ENCODE measurements at regions not wholly inside any gene's neighbourhood (a gene's known extent, or its start where the extent isn't known, plus 50 kb on each side); places are given as distances from the start of the nearest gene placed in this dataset.

DNA sequence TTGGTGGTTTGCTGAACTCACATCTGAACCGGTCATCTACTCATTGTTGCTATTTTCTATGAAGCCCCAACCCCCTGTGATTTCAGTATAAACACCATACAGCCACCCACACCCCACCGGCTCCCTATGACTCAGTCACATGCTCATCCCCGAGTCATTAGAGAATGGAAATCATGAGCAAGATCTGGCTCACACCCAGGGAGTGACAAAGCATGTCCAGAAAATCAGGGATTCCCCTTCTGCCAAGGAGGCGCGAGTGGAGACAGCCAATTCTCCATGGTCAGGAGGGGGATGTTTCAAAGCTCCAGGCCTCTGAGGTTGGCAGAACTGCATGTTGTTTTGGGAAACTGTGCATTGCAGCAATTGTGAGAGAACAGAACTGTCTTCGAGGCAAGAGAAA is 657.5 kb upstream of the TBX3 start:
- peak; percentile 99 for DNase-seq
- Mint-ChIP-seq H3K9me3 (peaks cover 16% of the 10 kb centered on the region), H3K4me3 (peak overlapping the region; percentile 42), H3K27me3 (ENCODE audit: insufficient read depth) (peaks cover 4% of the 10 kb centered on the region; the same call in 1 of the 2 replicates), H3K27ac (peak overlapping the region; percentile 86), H3K36me3 (ENCODE audit: low read depth) (peaks cover 16% of the 10 kb centered on the region), H3K4me1 (ENCODE audit: low read depth) (peaks cover 74% of the 10 kb centered on the region)
- TF ChIP-seq, protein P1, sequence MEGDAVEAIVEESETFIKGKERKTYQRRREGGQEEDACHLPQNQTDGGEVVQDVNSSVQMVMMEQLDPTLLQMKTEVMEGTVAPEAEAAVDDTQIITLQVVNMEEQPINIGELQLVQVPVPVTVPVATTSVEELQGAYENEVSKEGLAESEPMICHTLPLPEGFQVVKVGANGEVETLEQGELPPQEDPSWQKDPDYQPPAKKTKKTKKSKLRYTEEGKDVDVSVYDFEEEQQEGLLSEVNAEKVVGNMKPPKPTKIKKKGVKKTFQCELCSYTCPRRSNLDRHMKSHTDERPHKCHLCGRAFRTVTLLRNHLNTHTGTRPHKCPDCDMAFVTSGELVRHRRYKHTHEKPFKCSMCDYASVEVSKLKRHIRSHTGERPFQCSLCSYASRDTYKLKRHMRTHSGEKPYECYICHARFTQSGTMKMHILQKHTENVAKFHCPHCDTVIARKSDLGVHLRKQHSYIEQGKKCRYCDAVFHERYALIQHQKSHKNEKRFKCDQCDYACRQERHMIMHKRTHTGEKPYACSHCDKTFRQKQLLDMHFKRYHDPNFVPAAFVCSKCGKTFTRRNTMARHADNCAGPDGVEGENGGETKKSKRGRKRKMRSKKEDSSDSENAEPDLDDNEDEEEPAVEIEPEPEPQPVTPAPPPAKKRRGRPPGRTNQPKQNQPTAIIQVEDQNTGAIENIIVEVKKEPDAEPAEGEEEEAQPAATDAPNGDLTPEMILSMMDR (IDR thresholded peaks at IDR 0.05) = no peak

DNA sequence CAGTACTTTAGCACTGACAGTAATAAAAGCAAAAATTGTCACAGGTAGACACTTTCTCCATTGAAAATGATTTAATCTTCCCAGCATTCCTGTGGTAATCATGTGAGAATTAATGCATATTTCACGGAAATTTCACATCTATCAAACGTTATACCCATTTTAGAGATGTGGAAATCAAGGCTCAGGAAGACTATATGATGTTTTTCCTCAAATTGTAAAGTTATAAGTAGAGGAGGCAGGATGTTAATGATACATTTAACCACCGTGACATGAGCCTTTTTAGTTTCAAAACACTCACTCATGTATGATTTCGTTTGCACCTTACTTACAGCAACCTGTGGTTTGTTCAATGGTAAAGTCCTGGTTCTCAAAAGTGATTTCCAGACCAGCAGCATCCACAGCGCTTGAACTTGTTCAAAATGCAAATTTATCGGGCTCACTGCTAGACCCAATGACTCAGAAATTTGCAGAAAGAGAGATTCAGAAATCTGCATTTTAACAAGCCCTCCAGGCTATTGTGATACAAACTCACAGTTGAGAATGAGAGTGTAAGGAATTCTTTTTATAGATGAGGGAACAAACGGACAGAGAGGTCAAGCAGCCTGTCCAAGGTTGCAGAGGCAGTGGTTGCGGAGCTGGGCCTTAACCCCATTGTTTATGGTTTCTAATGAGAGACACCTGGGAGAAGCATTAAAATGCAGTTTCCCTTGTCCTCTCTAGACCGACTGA is 654.8 kb upstream of the TBX3 start:
- Mint-ChIP-seq H3K4me1 (ENCODE audit: low read depth) (peaks cover 72% of the 10 kb centered on the region), H3K27ac (peak overlapping the region; percentile 93)
- peak; percentile 72 for DNase-seq

DNA sequence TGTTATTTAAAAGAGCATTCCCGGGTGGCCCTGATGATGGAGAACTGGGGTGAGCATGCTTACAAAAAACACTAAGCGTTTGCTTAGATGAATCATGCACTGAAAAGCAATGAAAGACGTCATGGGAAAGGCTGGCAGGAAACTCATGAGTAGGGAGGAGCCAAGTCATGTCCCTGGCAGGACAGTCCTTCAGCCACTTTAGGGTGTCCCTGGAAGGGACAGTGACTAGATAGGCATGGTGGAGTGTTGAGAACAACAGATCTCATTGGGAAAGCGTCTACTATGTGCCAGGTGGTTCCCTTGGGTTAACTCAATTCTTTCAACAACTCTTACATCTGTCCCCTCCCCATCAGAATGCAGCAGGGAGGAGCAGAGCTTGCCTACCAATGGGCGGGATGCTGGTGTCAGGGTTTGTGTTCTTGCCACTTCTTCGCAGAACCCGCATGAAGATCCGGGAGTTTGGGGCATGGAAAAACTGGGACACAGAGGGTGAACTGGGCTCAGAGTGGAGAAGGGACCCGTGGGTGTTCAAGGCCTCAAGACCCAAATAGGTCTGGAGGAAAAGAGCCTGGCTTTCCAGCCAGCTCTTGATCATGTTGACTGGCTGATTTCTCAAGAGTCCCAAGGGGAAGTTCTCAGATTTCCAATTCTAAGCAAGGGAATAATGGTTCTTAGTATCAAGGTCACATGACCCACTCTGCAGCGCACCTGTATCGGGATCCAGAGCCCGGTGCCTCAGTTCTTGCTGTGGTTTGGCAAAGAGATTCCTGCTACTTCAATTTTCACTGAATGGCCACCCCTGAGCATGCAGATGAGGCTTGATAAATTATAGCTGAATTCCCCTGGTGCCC is 653.9 kb upstream of the TBX3 start:
- Mint-ChIP-seq H3K9me3 (peaks cover 10% of the 10 kb centered on the region), H3K36me3 (ENCODE audit: low read depth) (peaks cover 9% of the 10 kb centered on the region), H3K4me3 (peak overlapping the region; percentile 58), H3K27me3 (ENCODE audit: insufficient read depth) (peaks cover 4% of the 10 kb centered on the region; the same call in 1 of the 2 replicates), H3K4me1 (ENCODE audit: low read depth) (peaks cover 69% of the 10 kb centered on the region), H3K27ac (peak overlapping the region; percentile 93)
- TF ChIP-seq, protein P1 (IDR thresholded peaks at IDR 0.05) = no peak
- peak; percentile 95 for DNase-seq

More for the DNA sequence above, 654.8 kb upstream of the TBX3 start:
- peaks cover 4% of the 10 kb centered on the region; the same call in 1 of the 2 replicates for H3K27me3 Mint-ChIP-seq (ENCODE audit: insufficient read depth)
- H3K4me3 Mint-ChIP-seq = peak overlapping the region; percentile 49
- TF ChIP-seq, protein P1 (IDR thresholded peaks at IDR 0.05) = no peak
- peaks cover 16% of the 10 kb centered on the region for H3K36me3 Mint-ChIP-seq (ENCODE audit: low read depth)
- H3K9me3 Mint-ChIP-seq = peaks cover 16% of the 10 kb centered on the region

DNA sequence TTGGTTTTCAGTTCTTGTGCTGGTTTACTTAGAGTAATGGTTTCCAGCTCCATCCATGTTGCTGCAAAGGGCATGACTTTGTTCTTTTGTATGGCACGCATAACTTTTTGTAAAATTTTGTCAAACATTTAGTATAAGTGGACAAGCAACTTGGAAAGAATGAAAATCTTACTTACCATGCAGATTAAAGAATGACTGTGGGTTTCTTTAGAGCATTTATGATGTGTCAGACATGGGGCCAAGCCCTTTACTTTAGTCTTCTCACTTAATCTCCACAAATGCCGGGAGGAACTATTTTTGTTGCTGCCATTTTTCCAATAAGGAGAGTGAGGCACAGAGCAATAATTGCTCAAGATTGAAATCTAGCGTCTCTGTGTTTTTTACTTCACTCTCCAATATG is 652.5 kb upstream of the TBX3 start:
- Mint-ChIP-seq H3K4me3 (peak overlapping the region; percentile 58), H3K27ac (peak overlapping the region; percentile 93), H3K9me3 (no peaks in the 10 kb centered on the region), H3K4me1 (ENCODE audit: low read depth) (peaks cover 58% of the 10 kb centered on the region), H3K36me3 (ENCODE audit: low read depth) (peaks cover 2% of the 10 kb centered on the region; the same call in 1 of the 2 replicates), H3K27me3 (ENCODE audit: insufficient read depth) (peaks cover 3% of the 10 kb centered on the region; the same call in 1 of the 2 replicates)
- TF ChIP-seq, protein P1 (IDR thresholded peaks at IDR 0.05) = no peak
- peak; percentile 41 for DNase-seq

DNA sequence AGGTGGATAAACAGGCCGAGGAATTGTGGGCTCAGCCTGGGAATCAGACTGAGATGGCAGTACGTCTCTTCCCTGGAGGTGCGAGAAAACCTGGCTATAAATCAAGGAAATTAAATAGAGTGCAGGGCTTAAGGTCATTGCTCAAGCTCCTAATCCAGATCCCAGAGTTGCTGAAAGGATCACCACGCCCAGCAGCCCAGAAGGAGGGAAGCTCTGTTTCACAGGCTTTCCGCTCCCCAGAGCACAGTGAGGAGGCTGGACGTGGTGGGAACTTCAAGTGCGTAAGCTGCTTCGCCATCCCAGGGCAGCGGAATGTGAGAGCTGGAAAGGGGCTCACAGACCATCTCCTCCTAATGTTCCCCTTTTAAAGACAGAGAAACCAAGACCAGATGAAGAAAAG is 651.6 kb upstream of the TBX3 start:
- H3K27ac Mint-ChIP-seq = 0 out of 2 replicates have a peak overlapping the region, but pooled peaks have one; percentile 6
- peaks cover 7% of the 10 kb centered on the region; the same call in 1 of the 2 replicates for H3K36me3 Mint-ChIP-seq (ENCODE audit: low read depth)
- no peak for DNase-seq
- H3K4me1 Mint-ChIP-seq (ENCODE audit: low read depth) = peaks cover 49% of the 10 kb centered on the region
- H3K9me3 Mint-ChIP-seq = no peaks in the 10 kb centered on the region
- H3K27me3 Mint-ChIP-seq (ENCODE audit: insufficient read depth) = no peaks in the 10 kb centered on the region
- TF ChIP-seq, protein P1 (IDR thresholded peaks at IDR 0.05) = no peak
- no peak overlapping the region; the same call in 1 of the 2 replicates for H3K4me3 Mint-ChIP-seq
